Adrenal gland (tissue), 9 donors: ENCODE measurements at regions not wholly inside any gene's neighbourhood (a gene's known extent, or its start where the extent isn't known, plus 50 kb on each side); places are given as distances from the start of the nearest gene placed in this dataset.

Experiments
- DNase-seq, 7 donors: peaks; one replicate each; pipeline ENCODE4 v3.0.0-alpha.2; 2019 to 2020
- H3K27ac ChIP-seq, 5 donors: fragments of 200-600 bp; sonication (generic) in 4 of 5; 1 replicate in 3 of 5; 2 replicates in 2 of 5; pipeline versions ENCODE4 v1.5.1 to v1.8.0; 2016 to 2020; ENCODE audit warnings: mild to moderate bottlenecking in 1 of 5
- H3K27me3 ChIP-seq: fragments of 200-600 bp; 2 replicates; pipeline ENCODE4 v1.8.0; 2021
- H3K36me3 ChIP-seq, 2 donors: fragments of 200-600 bp; replicated peaks in 1 of 2; 1 replicate in 1 of 2; 2 replicates in 1 of 2; pipeline versions ENCODE4 v1.5.1 to v1.8.0; 2018 to 2022
- H3K4me1 ChIP-seq, 2 donors: fragments of 200-600 bp; replicated peaks in 1 of 2; 1 replicate in 1 of 2; 2 replicates in 1 of 2; pipeline versions ENCODE4 v1.5.1 to v1.8.0; 2018 to 2021
- H3K4me3 ChIP-seq, 4 donors: fragments of 200-600 bp; sonication (generic) in 3 of 4; one replicate each; pipeline ENCODE4 v1.5.1; 2016 to 2018
- H3K9me3 ChIP-seq, 3 donors: fragments of 200-600 bp; sonication (generic) in 1 of 3; replicated peaks in 1 of 3; 1 replicate in 2 of 3; 2 replicates in 1 of 3; pipeline versions ENCODE4 v1.5.1 to v1.8.0; 2016 to 2021
- CTCF ChIP-seq, 6 experiments: fragments of 450-650 bp in 4 of 6; fragments of 200-600 bp in 2 of 6; sonication (generic) in 1 of 6; IDR thresholded peaks; 1 replicate in 5 of 6; 2 replicates in 1 of 6; pipeline versions ENCODE4 v1.5.1 to v1.8.0; 2016 to 2021; ENCODE audit warnings: antibody characterized with exemption in 6 of 6, mild to moderate bottlenecking in 2 of 6, moderate library complexity in 1 of 6
- POLR2A ChIP-seq, 2 donors: fragments of 450-650 bp; IDR thresholded peaks; one replicate each; pipeline ENCODE4 v1.6.1; 2017; ENCODE audit warnings: antibody characterized with exemption in 2 of 2, mild to moderate bottlenecking in 2 of 2, moderate library complexity in 1 of 2
- WGBS, 4 donors: extraction: QIAGEN DNeasy Blood & Tissue Kit in 2 of 4; methylation state at CpG; one replicate each; pipeline versions ENCODE4 v1.1.5 to v1.1.7; 2013 to 2017; 5-methylcytosine and 5-hydroxymethylcytosine counted together
- intact Hi-C, 2 donors: fragments of 100-400 bp; cut with DNase I; formaldehyde crosslinking; loops; one replicate each; pipeline versions ENCODE4 v1.14.1 to v1.15.0; 2022 to 2023
- donor health status: healthy with polysubstance abuse.
- donor health status: Bipolar disorder and iron deficiency.
- donor health status: DM: yes; HTN: yes; CAD: no.
- donor health status: DM: no; HTN: no; CAD: no.
- donor health status: DM: no; HTN: no; CAD: no.

GRCh38 chr2:74741629-74742028, 87.6 kb downstream of the SEMA4F start:
- H3K9me3 ChIP-seq = no peaks in the 10 kb centered on the region
- no peak for TF ChIP-seq POLR2A (IDR thresholded peaks at IDR 0.05)
- TF ChIP-seq CTCF (IDR thresholded peaks at IDR 0.05) = no peak
- 20 to 42% (median 25%) methylated on average over 2 of the region's 2 CpGs for WGBS, 4 donors
- no peak overlapping the region for H3K27ac ChIP-seq
- H3K36me3 ChIP-seq = no peaks in the 10 kb centered on the region
- no peaks in the 10 kb centered on the region for H3K27me3 ChIP-seq
- intact Hi-C loops = no loop called here
- DNase-seq = no peak
- peaks cover 0 to 8% of the 10 kb centered on the region in 2 donors for H3K4me1 ChIP-seq
- H3K4me3 ChIP-seq = no peak overlapping the region

- TF ChIP-seq POLR2A (IDR thresholded peaks at IDR 0.05) (no peak), CTCF (IDR thresholded peaks at IDR 0.05) (no peak)
- Histone ChIP-seq H3K9me3 (no peaks in the 10 kb centered on the region), H3K27ac (no peak overlapping the region), H3K36me3 (no peaks in the 10 kb centered on the region), H3K27me3 (no peaks in the 10 kb centered on the region), H3K4me1 (peaks cover 0 to 8% of the 10 kb centered on the region in 2 donors), H3K4me3 (no peak overlapping the region)
- DNase-seq = no peak
- WGBS, 4 donors = 69 to 86% (median 73%) methylated on average over 1 of the region's 1 CpG
- intact Hi-C loops = no loop called here
Measured at GRCh38 chr2:74742471-74742870, 88.4 kb downstream of the SEMA4F start.

- H3K4me1 ChIP-seq = peaks cover 0 to 8% of the 10 kb centered on the region in 2 donors
- no peak overlapping the region for H3K27ac ChIP-seq
- no peaks in the 10 kb centered on the region for H3K36me3 ChIP-seq
- H3K9me3 ChIP-seq = no peaks in the 10 kb centered on the region
- H3K27me3 ChIP-seq = no peaks in the 10 kb centered on the region
- WGBS, 4 donors = 78 to 99% (median 89%) methylated on average over 4 to 5 of the region's 5 CpGs
- DNase-seq = no peak
- TF ChIP-seq POLR2A (IDR thresholded peaks at IDR 0.05) (no peak), CTCF (IDR thresholded peaks at IDR 0.05) (no peak)
- intact Hi-C loops = no loop called here
- no peak overlapping the region for H3K4me3 ChIP-seq
Measured at GRCh38 chr2:74743039-74743438, 89.0 kb downstream of the SEMA4F start.

GRCh38 chr2:74743778-74744177, 89.7 kb downstream of the SEMA4F start:
- no peak for TF ChIP-seq POLR2A (IDR thresholded peaks at IDR 0.05)
- TF ChIP-seq CTCF (IDR thresholded peaks at IDR 0.05) = no peak
- no peak overlapping the region for H3K4me3 ChIP-seq
- no peak for DNase-seq
- WGBS, 4 donors = 64 to 80% (median 69%) methylated on average over 7 of the region's 7 CpGs
- no peak overlapping the region for H3K27ac ChIP-seq
- intact Hi-C loops = no loop called here
- no peaks in the 10 kb centered on the region for H3K9me3 ChIP-seq
- H3K27me3 ChIP-seq = no peaks in the 10 kb centered on the region
- no peaks in the 10 kb centered on the region for H3K36me3 ChIP-seq
- peaks cover 0 to 8% of the 10 kb centered on the region in 2 donors for H3K4me1 ChIP-seq
